ENCODE measurements at regions not wholly inside any gene's neighbourhood (a gene's known extent, or its start where the extent isn't known, plus 50 kb on each side); places are given as distances from the start of the nearest gene placed in this dataset.

DNA sequence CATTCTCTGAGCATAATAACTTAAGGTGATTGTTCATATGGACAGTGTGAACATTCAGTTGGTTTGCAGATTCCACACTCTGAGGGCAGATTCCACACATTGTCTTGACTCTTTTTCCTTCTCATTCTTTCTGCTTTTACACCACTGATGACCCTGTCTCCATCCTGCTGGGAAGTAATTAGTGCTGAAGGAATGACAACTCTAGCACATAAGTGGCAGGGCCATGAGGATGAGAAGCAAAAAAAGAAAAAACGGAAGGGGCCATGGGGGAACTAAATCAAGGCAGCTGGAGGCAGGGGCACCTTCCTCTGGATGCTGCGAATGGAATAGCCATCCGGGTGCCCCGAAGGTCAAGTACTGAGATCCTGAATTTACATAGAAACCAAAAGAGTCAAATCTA is 944.0 kb downstream of the KCNJ2 start:
- no peak overlapping the region for H3K4me3 ChIP-seq (ENCODE audit: low read length in 2 of 2)
- DNase-seq (no peak), ATAC-seq (ENCODE audit: low FRiP score) (no peak)
- H3K27me3 ChIP-seq (ENCODE audit: control insufficient read depth in 1 of 2, insufficient read depth in 2 of 2, low read length in 1 of 2), result no peaks in the 10 kb centered on the region
- intact Hi-C loops (cut with DNase I), result no loop called here
- no peaks in the 10 kb centered on the region for H3K36me3 ChIP-seq (ENCODE audit: control insufficient read depth in 1 of 2, insufficient read depth in 2 of 2, low read length in 1 of 2)
- H3K27ac ChIP-seq (ENCODE audit: low read depth in 1 of 2, low read length in 2 of 2), result no peak overlapping the region
- 43 to 59% methylated on average over 4 of the region's 4 CpGs for WGBS, 2 donors
- no peaks in the 10 kb centered on the region for H3K9me3 ChIP-seq (ENCODE audit: control insufficient read depth, low read length)
- no peaks in the 10 kb centered on the region for H3K4me1 ChIP-seq (ENCODE audit: control insufficient read depth in 1 of 2, insufficient read depth in 2 of 2, low read length in 2 of 2)

DNA sequence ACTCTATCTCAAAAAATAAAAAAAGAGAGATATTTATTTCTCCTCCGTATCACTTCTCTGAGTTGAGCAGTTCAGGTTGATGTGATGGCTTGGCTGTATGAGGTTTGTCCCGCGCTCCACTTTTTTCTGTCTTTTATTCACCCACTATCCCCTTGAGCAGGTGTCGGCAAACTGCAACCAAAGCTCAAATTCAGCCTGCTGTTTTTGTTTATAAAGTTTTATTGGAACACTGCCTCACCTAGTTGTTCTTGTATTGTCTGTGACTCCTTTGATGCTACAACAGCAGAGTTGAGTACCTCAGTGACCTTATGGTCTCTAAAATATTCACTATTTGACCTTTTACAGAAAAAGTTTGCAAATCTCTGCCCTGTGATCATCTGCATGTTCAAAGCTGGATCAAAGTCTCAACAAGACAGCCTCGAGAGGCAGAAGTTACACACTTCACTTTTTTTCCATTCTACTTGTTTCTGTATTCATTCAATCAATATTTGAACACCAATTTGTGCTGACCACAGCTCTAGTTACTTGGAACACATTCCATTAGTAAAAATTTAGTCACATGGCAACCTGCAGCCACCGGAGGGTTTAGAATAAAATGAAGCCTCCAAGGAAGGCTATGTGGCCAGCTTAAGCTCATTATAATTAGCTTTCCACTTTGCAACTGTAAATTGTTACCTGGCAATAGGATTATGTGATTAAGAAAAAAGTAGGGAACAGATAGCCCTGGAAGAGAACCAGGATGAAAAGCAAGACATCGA is 945.8 kb downstream of the KCNJ2 start:
- ATAC-seq (ENCODE audit: low FRiP score), result no peak
- Histone ChIP-seq H3K4me1 (ENCODE audit: control insufficient read depth in 1 of 2, insufficient read depth in 2 of 2, low read length in 2 of 2) (no peaks in the 10 kb centered on the region), H3K27ac (ENCODE audit: low read depth in 1 of 2, low read length in 2 of 2) (no peak overlapping the region), H3K36me3 (ENCODE audit: control insufficient read depth in 1 of 2, insufficient read depth in 2 of 2, low read length in 1 of 2) (no peaks in the 10 kb centered on the region), H3K4me3 (ENCODE audit: low read length in 2 of 2) (no peak overlapping the region), H3K9me3 (ENCODE audit: control insufficient read depth, low read length) (no peaks in the 10 kb centered on the region), H3K27me3 (ENCODE audit: control insufficient read depth in 1 of 2, insufficient read depth in 2 of 2, low read length in 1 of 2) (no peaks in the 10 kb centered on the region)
- DNase-seq, result no peak
- intact Hi-C loops (cut with DNase I), result no loop called here
- WGBS, 2 donors, result 80 to 87% methylated on average over 7 of the region's 7 CpGs

DNA sequence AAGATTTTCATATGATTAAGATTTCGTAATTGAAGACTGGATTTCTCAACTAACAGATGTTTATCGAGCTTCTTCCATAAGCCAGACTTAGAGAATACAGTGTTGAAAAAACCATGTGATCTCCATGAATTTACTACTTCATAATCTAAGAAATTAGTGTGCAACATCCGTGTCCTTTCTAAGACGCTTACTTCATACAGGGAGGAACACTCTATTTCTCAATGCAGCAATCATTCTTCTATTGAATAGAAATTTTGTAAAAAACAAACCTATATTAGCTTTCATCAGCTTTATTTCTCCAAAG is 946.3 kb downstream of the KCNJ2 start:
- no peaks in the 10 kb centered on the region for H3K27me3 ChIP-seq (ENCODE audit: control insufficient read depth in 1 of 2, insufficient read depth in 2 of 2, low read length in 1 of 2)
- H3K27ac ChIP-seq (ENCODE audit: low read depth in 1 of 2, low read length in 2 of 2), result no peak overlapping the region
- no peak for ATAC-seq (ENCODE audit: low FRiP score)
- WGBS, 2 donors, result 87 to 89% methylated on average over 4 of the region's 4 CpGs
- intact Hi-C loops (cut with DNase I), result no loop called here
- H3K36me3 ChIP-seq (ENCODE audit: control insufficient read depth in 1 of 2, insufficient read depth in 2 of 2, low read length in 1 of 2), result no peaks in the 10 kb centered on the region
- no peaks in the 10 kb centered on the region for H3K4me1 ChIP-seq (ENCODE audit: control insufficient read depth in 1 of 2, insufficient read depth in 2 of 2, low read length in 2 of 2)
- no peaks in the 10 kb centered on the region for H3K9me3 ChIP-seq (ENCODE audit: control insufficient read depth, low read length)
- H3K4me3 ChIP-seq (ENCODE audit: low read length in 2 of 2), result no peak overlapping the region
- DNase-seq, result no peak

DNA sequence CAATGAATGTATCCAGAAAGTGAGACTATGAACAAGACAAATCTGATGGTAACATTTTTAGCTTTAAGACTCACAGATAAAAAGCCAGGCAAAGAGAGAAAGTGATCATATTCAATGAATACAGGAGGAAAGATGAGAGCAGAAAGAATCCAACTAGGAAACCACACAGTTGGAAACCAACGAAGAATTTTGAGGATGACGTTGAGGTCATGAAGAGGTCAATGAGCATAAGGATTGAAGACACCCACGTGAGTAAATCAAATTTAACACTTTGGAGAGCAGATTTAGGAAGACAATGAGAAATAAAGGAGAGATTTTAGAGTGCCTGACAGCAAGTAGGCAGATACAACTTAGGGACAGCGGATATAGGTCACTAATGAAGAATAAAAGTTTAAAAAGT is 948.1 kb downstream of the KCNJ2 start:
- whole genome bisulfite sequencing, 2 donors, result 27 to 37% methylated on average over 4 of the region's 4 CpGs
- H3K4me3 ChIP-seq (ENCODE audit: low read length in 2 of 2), result no peak overlapping the region
- no peaks in the 10 kb centered on the region for H3K36me3 ChIP-seq (ENCODE audit: control insufficient read depth in 1 of 2, insufficient read depth in 2 of 2, low read length in 1 of 2)
- H3K27me3 ChIP-seq (ENCODE audit: control insufficient read depth in 1 of 2, insufficient read depth in 2 of 2, low read length in 1 of 2), result no peaks in the 10 kb centered on the region
- intact Hi-C loops (cut with DNase I), result no loop called here
- H3K4me1 ChIP-seq (ENCODE audit: control insufficient read depth in 1 of 2, insufficient read depth in 2 of 2, low read length in 2 of 2), result no peaks in the 10 kb centered on the region
- no peak for DNase-seq
- no peak for ATAC-seq (ENCODE audit: low FRiP score)
- no peak overlapping the region for H3K27ac ChIP-seq (ENCODE audit: low read depth in 1 of 2, low read length in 2 of 2)
- H3K9me3 ChIP-seq (ENCODE audit: control insufficient read depth, low read length), result no peaks in the 10 kb centered on the region

DNA sequence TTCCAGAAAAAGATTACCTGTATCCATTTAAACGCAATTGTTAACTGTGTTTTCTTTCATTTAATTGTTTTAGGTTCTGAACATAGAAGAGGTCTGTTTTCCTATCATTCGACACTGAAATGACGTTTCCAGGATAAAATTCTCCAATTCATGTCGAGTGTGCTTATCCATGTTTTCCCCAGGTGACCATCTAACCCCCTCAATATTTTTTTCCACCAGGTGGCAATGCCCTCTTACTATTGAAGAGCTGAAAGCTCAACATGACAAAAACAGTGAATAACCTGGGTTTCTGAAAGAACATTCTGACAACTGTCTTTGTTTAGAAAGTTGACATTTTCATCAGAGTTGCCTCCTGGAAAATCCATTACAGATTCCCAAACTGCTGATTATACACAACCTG is 948.7 kb downstream of the KCNJ2 start:
- H3K36me3 ChIP-seq (ENCODE audit: control insufficient read depth in 1 of 2, insufficient read depth in 2 of 2, low read length in 1 of 2), result no peaks in the 10 kb centered on the region
- no peak overlapping the region for H3K27ac ChIP-seq (ENCODE audit: low read depth in 1 of 2, low read length in 2 of 2)
- 51 to 67% methylated on average over 4 of the region's 4 CpGs for WGBS, 2 donors
- H3K4me3 ChIP-seq (ENCODE audit: low read length in 2 of 2), result no peak overlapping the region
- no peaks in the 10 kb centered on the region for H3K9me3 ChIP-seq (ENCODE audit: control insufficient read depth, low read length)
- DNase-seq, result no peak
- intact Hi-C loops (cut with DNase I), result no loop called here
- H3K27me3 ChIP-seq (ENCODE audit: control insufficient read depth in 1 of 2, insufficient read depth in 2 of 2, low read length in 1 of 2), result no peaks in the 10 kb centered on the region
- no peak for ATAC-seq (ENCODE audit: low FRiP score)
- no peaks in the 10 kb centered on the region for H3K4me1 ChIP-seq (ENCODE audit: control insufficient read depth in 1 of 2, insufficient read depth in 2 of 2, low read length in 2 of 2)

DNA sequence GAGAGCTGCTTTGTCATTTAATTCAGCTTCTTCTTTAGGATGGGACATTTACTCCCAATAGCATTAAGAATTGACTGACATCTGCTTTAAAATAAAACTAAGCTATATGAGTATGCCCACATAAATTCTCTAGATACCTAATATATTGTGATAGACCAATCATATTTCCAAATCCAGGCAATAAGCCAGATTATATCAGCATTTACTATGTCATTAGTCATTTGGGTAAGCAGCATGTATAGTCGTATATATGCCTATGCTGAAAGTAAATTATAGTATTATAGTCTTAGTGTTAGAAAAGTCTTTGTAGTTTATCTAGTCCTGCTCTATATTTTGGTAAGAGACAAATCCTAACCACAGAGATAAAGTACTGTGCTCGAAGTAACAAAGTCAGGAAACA is 958.1 kb downstream of the KCNJ2 start:
- H3K27ac ChIP-seq (ENCODE audit: low read depth in 1 of 2, low read length in 2 of 2), result no peak overlapping the region
- no peaks in the 10 kb centered on the region for H3K36me3 ChIP-seq (ENCODE audit: control insufficient read depth in 1 of 2, insufficient read depth in 2 of 2, low read length in 1 of 2)
- intact Hi-C loops (cut with DNase I), result no loop called here
- no peak for DNase-seq
- peaks cover 2% of the 10 kb centered on the region for H3K9me3 ChIP-seq (ENCODE audit: control insufficient read depth, low read length)
- H3K4me3 ChIP-seq (ENCODE audit: low read length in 2 of 2), result no peak overlapping the region
- H3K4me1 ChIP-seq (ENCODE audit: control insufficient read depth in 1 of 2, insufficient read depth in 2 of 2, low read length in 2 of 2), result no peaks in the 10 kb centered on the region
- WGBS, 2 donors, result 39 to 68% methylated on average over 2 of the region's 2 CpGs
- ATAC-seq (ENCODE audit: low FRiP score), result no peak
- no peaks in the 10 kb centered on the region for H3K27me3 ChIP-seq (ENCODE audit: control insufficient read depth in 1 of 2, insufficient read depth in 2 of 2, low read length in 1 of 2)

DNA sequence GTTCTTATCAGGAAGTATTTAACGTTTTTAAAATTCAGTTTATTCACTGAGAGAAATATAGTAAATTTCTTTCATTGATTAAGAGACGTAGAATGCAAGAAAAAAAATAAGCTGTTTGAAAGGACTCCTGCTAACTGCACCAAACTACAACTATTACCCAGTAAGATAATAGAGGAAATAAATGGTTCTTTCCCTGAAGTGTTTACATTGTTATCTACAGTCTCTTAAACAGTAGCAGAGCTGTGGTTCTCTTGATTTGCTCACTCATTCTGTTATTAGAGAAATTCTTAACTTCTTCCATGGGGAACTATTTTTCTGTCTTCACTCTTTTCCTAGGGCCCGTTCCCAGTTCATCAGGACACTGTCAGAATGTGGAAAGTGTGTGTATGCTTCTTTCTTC is 973.0 kb downstream of the KCNJ2 start:
- ATAC-seq (ENCODE audit: low FRiP score) (no peak), DNase-seq (no peak)
- Histone ChIP-seq H3K4me1 (ENCODE audit: control insufficient read depth in 1 of 2, insufficient read depth in 2 of 2, low read length in 2 of 2) (no peaks in the 10 kb centered on the region), H3K4me3 (ENCODE audit: low read length in 2 of 2) (no peak overlapping the region), H3K27me3 (ENCODE audit: control insufficient read depth in 1 of 2, insufficient read depth in 2 of 2, low read length in 1 of 2) (no peaks in the 10 kb centered on the region), H3K9me3 (ENCODE audit: control insufficient read depth, low read length) (no peaks in the 10 kb centered on the region), H3K36me3 (ENCODE audit: control insufficient read depth in 1 of 2, insufficient read depth in 2 of 2, low read length in 1 of 2) (no peaks in the 10 kb centered on the region), H3K27ac (ENCODE audit: low read depth in 1 of 2, low read length in 2 of 2) (no peak overlapping the region)
- WGBS, 2 donors, result 16 to 31% methylated on average over 3 of the region's 3 CpGs
- intact Hi-C loops (cut with DNase I), result no loop called here

DNA sequence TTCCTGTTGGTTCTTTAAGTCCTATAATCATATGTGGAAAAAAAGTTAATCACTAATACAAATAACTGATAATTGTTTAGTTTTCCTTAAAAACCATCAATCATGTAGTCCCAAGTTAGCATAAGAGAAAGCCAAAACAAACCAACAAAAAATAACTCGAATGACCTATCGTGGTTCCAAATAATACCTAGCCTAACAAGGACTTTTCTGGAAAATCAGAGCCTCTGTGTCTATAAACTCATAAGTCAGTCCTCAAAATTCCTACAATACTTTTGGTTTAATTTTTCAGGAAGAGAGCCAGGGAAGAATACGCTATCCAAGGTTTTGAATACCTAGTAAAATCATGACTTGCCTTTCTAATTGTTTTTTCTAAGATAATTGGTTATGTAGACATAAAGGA is 975.3 kb upstream of the SOX9 start:
- H3K9me3 ChIP-seq (ENCODE audit: control insufficient read depth, low read length), result no peaks in the 10 kb centered on the region
- ATAC-seq (ENCODE audit: low FRiP score), result no peak
- intact Hi-C loops (cut with DNase I), result no loop called here

DNA sequence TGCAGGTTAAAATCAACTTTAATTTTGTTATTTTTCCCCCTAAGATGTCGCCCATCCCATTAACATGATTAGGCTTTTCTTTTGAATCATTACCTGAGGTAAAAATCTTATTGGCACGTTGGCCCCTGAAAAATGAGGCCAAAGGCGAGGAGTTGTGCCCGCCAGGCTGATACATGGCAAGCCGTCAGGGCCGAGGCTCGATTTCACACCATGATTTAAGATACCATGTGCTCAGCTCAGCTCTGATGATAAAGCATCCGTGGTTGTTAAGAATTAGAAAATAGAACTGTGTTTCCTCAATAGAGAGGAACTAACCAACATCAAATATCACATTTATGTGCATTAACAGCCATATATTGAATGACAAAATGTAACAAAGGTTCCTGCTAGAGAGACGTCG is 972.9 kb upstream of the SOX9 start:
- no peak for ATAC-seq (ENCODE audit: low FRiP score)
- no peaks in the 10 kb centered on the region for H3K9me3 ChIP-seq (ENCODE audit: control insufficient read depth, low read length)
- H3K27me3 ChIP-seq (ENCODE audit: control insufficient read depth in 1 of 2, insufficient read depth in 2 of 2, low read length in 1 of 2), result no peaks in the 10 kb centered on the region
- no peak for DNase-seq
- intact Hi-C loops (cut with DNase I), result no loop called here
- no peak overlapping the region for H3K4me3 ChIP-seq (ENCODE audit: low read length in 2 of 2)
- no peaks in the 10 kb centered on the region for H3K4me1 ChIP-seq (ENCODE audit: control insufficient read depth in 1 of 2, insufficient read depth in 2 of 2, low read length in 2 of 2)
- 67 to 73% methylated on average over 10 of the region's 10 CpGs for WGBS, 2 donors
- H3K27ac ChIP-seq (ENCODE audit: low read depth in 1 of 2, low read length in 2 of 2), result no peak overlapping the region
- no peaks in the 10 kb centered on the region for H3K36me3 ChIP-seq (ENCODE audit: control insufficient read depth in 1 of 2, insufficient read depth in 2 of 2, low read length in 1 of 2)

More for the DNA sequence above, 975.3 kb upstream of the SOX9 start:
- H3K27me3 ChIP-seq (ENCODE audit: control insufficient read depth in 1 of 2, insufficient read depth in 2 of 2, low read length in 1 of 2), result no peaks in the 10 kb centered on the region
- 5 to 7% methylated on average over 3 of the region's 3 CpGs for WGBS, 2 donors
- H3K36me3 ChIP-seq (ENCODE audit: control insufficient read depth in 1 of 2, insufficient read depth in 2 of 2, low read length in 1 of 2), result no peaks in the 10 kb centered on the region
- H3K27ac ChIP-seq (ENCODE audit: low read depth in 1 of 2, low read length in 2 of 2), result no peak overlapping the region
- DNase-seq, result no peak
- H3K4me1 ChIP-seq (ENCODE audit: control insufficient read depth in 1 of 2, insufficient read depth in 2 of 2, low read length in 2 of 2), result no peaks in the 10 kb centered on the region
- no peak overlapping the region for H3K4me3 ChIP-seq (ENCODE audit: low read length in 2 of 2)
